Activated T-helper 1 cell treated with anti-CD3 and anti-CD28 coated beads, Interleukin-12 subunit alpha, Interleukin-12 subunit beta, Interleukin-2, Interleukin-4 antibody, amounts not matched to agents 30 ng/mL and 10 ng/mL and 1 ng/mL, durations not matched to agents 14 hours and 24 hours and 36 hours (primary cell): ENCODE measurements at regions not wholly inside any gene's neighbourhood (a gene's known extent, or its start where the extent isn't known, plus 50 kb on each side); places are given as distances from the start of the nearest gene placed in this dataset.

Experiments used
- DNase-seq: peaks from one replicate; pipeline ENCODE4 v3.0.0; 2021; ENCODE audit warnings: low spot score
- H3K27ac Mint-ChIP-seq: one replicate; pipeline ENCODE4 v1.8.0; 2021; ENCODE audit warnings: mild to moderate bottlenecking, mixed read lengths
- H3K27me3 Mint-ChIP-seq: one replicate; pipeline ENCODE4 v1.8.0; 2022; ENCODE audit warnings: mild to moderate bottlenecking, moderate library complexity, mixed read lengths; ENCODE audit not compliant: insufficient read depth
- H3K36me3 Mint-ChIP-seq: one replicate; pipeline ENCODE4 v1.8.0; 2021; ENCODE audit warnings: low read depth, mixed read lengths
- H3K4me1 Mint-ChIP-seq: one replicate; pipeline ENCODE4 v1.8.0; 2021; ENCODE audit warnings: low read depth, mixed read lengths
- H3K4me3 Mint-ChIP-seq: one replicate; pipeline ENCODE4 v1.8.0; 2021; ENCODE audit warnings: mild to moderate bottlenecking, moderate library complexity, mixed read lengths
- H3K9me3 Mint-ChIP-seq: one replicate; pipeline ENCODE4 v1.8.0; 2021; ENCODE audit warnings: mixed read lengths
- intact Hi-C: fragments of 100-400 bp; cut with micrococcal nuclease; formaldehyde crosslinking; loops from one replicate; pipeline ENCODE4 v1.15.1; 2024

DNA sequence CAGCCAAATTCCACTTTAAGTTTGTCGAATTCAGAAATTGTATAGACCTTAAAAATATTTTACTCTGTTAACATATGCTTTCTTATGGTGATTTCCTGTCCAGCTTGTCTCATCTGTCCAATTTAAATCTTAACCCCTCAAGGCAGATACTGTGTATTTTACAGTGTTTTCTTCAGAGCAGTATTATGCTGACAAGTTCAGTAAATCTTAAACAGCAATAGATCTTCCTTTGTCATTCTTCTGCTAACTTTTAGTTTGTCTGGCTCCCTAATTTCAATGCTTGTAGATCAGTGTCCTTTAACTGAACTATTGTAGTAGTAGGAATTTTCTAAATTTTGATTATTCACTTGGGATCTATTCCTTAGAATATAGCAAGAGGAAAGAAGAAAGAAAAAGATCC lies 52.8 kb upstream of the MEIS1 start:
- DNase-seq, result no peak
- no peaks in the 10 kb centered on the region for H3K27me3 Mint-ChIP-seq
- no peak overlapping the region for H3K4me3 Mint-ChIP-seq
- H3K36me3 Mint-ChIP-seq, result no peaks in the 10 kb centered on the region
- no peaks in the 10 kb centered on the region for H3K4me1 Mint-ChIP-seq
- no peaks in the 10 kb centered on the region for H3K9me3 Mint-ChIP-seq
- no peak overlapping the region for H3K27ac Mint-ChIP-seq
- intact Hi-C loops, result no loop called here

DNA sequence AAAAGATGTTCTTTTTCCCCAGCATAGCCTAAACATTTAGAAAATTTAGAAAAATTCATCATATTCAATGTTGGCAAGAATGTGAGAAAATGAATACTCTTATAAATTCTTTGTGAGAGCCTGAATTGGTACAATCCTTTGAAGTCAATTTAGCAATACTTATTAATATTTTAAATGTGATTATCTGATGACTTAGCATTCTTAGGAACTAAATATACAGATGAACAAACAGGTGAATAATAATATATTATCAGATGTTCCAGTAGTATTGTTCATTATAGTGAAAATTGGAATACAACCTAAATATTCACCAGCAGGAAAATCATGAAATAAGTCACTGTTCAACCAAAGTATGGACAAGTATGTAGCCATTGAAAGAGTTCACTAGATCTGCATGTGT lies 55.5 kb upstream of the MEIS1 start:
- Mint-ChIP-seq H3K27ac (no peak overlapping the region), H3K4me3 (no peak overlapping the region), H3K4me1 (no peaks in the 10 kb centered on the region), H3K27me3 (no peaks in the 10 kb centered on the region), H3K36me3 (no peaks in the 10 kb centered on the region), H3K9me3 (no peaks in the 10 kb centered on the region)
- DNase-seq, result no peak
- intact Hi-C loops, result no loop called here

DNA sequence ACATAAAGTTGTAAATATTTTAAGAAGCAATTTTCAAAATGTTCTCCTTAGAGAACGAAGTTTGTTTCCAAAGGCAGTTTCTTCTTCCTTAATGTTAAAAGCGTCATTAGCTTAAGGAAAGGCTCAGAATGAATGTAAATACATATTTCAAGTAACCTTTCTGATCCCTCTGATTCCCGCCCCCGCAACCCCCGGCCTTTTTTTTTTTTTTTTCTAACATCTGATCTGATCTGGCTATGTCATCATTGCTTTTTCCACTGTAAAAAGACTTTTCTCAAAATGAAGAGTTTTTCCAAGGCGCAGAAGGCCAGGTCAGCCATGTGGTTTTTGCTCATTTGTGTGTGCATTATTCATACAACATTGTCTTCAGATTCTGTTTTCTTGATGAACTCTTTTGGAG lies 57.1 kb upstream of the MEIS1 start:
- Mint-ChIP-seq H3K36me3 (no peaks in the 10 kb centered on the region), H3K4me3 (no peak overlapping the region), H3K27me3 (no peaks in the 10 kb centered on the region), H3K9me3 (no peaks in the 10 kb centered on the region), H3K4me1 (no peaks in the 10 kb centered on the region), H3K27ac (no peak overlapping the region)
- no peak for DNase-seq
- intact Hi-C loops, result no loop called here

GRCh38 chr2:66370824-66371223 lies 64.1 kb upstream of the MEIS1 start:
- Mint-ChIP-seq H3K27ac (no peak overlapping the region), H3K4me1 (no peaks in the 10 kb centered on the region), H3K27me3 (no peaks in the 10 kb centered on the region), H3K4me3 (no peak overlapping the region), H3K36me3 (no peaks in the 10 kb centered on the region), H3K9me3 (no peaks in the 10 kb centered on the region)
- intact Hi-C loops, result no loop called here
- DNase-seq, result no peak

DNA sequence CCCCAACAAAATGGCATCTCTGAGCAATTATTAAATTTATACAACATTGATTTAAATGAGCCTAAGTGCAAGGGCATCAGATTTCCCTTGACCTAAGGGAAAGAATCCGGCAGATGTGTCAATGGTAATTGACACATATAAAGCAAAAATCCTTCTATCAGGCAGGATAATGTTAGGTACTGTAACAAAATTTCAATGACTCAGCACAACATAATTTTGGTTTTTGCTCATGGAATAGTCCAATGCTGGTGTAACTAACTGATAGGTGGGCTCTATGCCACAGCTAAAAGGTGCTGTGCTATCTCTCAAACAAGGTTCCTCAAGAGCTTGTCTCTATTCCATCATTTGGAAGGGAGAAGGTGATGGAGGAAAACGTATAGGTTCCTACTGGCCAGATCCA lies 68.3 kb upstream of the MEIS1 start:
- no peak overlapping the region for H3K27ac Mint-ChIP-seq
- no peaks in the 10 kb centered on the region for H3K36me3 Mint-ChIP-seq
- no peaks in the 10 kb centered on the region for H3K9me3 Mint-ChIP-seq
- no peak overlapping the region for H3K4me3 Mint-ChIP-seq
- intact Hi-C loops, result no loop called here
- no peaks in the 10 kb centered on the region for H3K27me3 Mint-ChIP-seq
- no peaks in the 10 kb centered on the region for H3K4me1 Mint-ChIP-seq
- DNase-seq, result no peak

- Mint-ChIP-seq H3K9me3 (no peaks in the 10 kb centered on the region), H3K36me3 (no peaks in the 10 kb centered on the region), H3K4me3 (no peak overlapping the region), H3K27ac (no peak overlapping the region), H3K27me3 (no peaks in the 10 kb centered on the region), H3K4me1 (no peaks in the 10 kb centered on the region)
- no peak for DNase-seq
- intact Hi-C loops, result no loop called here
Observed at GRCh38 chr2:66364495-66365333, 70.2 kb upstream of the MEIS1 start.

- no peaks in the 10 kb centered on the region for H3K9me3 Mint-ChIP-seq
Observed at GRCh38 chr2:66362701-66363100, 72.2 kb upstream of the MEIS1 start.

GRCh38 chr2:66346231-66346664 lies 88.7 kb upstream of the MEIS1 start:
- Mint-ChIP-seq H3K9me3 (peaks cover 7% of the 10 kb centered on the region), H3K27ac (no peak overlapping the region), H3K4me1 (no peaks in the 10 kb centered on the region), H3K27me3 (no peaks in the 10 kb centered on the region), H3K4me3 (no peak overlapping the region), H3K36me3 (no peaks in the 10 kb centered on the region)
- intact Hi-C loops, result no loop called here
- DNase-seq, result no peak

More at GRCh38 chr2:66362701-66363100, 72.2 kb upstream of the MEIS1 start:
- no peak for DNase-seq
- Mint-ChIP-seq H3K4me3 (no peak overlapping the region), H3K36me3 (no peaks in the 10 kb centered on the region), H3K27me3 (no peaks in the 10 kb centered on the region), H3K27ac (no peak overlapping the region), H3K4me1 (no peaks in the 10 kb centered on the region)
- intact Hi-C loops, result no loop called here

DNA sequence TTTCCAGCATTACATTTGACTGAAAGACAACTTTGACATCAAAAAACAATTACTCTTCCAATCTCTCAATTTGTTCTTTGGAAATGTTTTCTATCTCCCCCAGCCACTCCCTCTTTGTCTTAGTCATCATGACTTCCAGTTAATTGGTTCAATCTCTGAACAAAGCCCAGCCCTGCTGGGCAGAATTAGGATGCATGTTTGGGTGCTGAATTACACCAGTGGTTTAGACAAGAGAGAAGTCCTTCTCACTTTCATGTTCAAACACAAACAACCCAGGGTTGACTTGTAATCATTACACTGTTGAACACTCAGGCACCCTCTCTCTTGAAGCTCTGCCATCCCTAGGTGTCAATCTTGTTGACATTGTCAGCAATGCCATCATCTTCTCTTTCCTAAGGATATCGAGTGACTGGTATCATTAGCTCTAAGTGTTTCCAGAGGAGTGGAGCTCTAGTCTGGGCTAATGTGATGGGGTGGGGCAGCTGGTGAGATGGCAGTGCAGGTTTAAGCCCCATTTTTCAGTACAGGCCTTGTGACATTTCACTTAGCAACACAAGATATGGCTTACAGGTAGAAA lies 90.8 kb upstream of the MEIS1 start:
- intact Hi-C loops, result no loop called here
- Mint-ChIP-seq H3K4me1 (no peaks in the 10 kb centered on the region), H3K9me3 (peaks cover 7% of the 10 kb centered on the region), H3K36me3 (no peaks in the 10 kb centered on the region), H3K27me3 (no peaks in the 10 kb centered on the region), H3K27ac (no peak overlapping the region), H3K4me3 (no peak overlapping the region)
- DNase-seq, result no peak

DNA sequence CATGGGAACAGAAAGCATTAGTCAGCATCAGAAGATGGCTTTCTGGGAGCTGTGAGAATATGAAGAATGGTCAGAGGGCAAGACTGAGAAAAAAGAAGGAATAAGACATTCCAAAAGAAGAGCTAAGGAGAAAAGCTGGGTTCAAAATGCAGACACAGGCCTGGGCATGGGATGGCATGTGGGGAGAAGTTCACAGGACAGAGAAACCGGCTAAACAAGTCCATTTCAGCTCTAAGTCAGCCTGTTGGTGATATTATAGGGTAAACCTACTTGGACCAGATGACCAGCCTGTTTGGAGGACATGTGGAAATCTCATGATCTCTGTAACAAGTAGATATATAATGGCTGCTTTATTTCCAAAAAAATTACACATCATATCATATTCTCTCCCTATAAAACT lies 91.7 kb upstream of the MEIS1 start:
- DNase-seq, result no peak
- no peaks in the 10 kb centered on the region for H3K4me1 Mint-ChIP-seq
- H3K36me3 Mint-ChIP-seq, result no peaks in the 10 kb centered on the region
- H3K4me3 Mint-ChIP-seq, result no peak overlapping the region
- peaks cover 7% of the 10 kb centered on the region for H3K9me3 Mint-ChIP-seq
- no peaks in the 10 kb centered on the region for H3K27me3 Mint-ChIP-seq
- intact Hi-C loops, result no loop called here
- H3K27ac Mint-ChIP-seq, result no peak overlapping the region

DNA sequence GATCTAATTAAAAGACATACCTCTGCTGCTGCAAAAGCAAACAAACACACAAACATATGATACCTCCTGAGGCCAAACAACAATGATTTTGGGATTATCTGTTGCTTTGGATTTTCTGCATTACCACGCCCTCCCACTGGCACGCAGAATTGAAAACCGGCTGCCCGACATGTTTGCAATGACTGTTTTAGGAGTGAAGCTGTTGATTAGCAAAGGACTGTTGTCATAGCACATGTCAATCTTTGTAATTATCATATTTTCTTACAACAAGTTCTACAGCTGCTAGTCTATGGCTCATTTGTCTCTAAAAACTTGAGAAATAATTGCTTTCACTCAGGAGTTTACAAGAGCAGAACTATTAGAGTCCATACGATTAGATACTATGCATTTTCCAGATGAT lies 94.4 kb upstream of the MEIS1 start:
- no peaks in the 10 kb centered on the region for H3K4me1 Mint-ChIP-seq
- H3K27me3 Mint-ChIP-seq, result no peaks in the 10 kb centered on the region
- H3K36me3 Mint-ChIP-seq, result no peaks in the 10 kb centered on the region
- peaks cover 4% of the 10 kb centered on the region for H3K9me3 Mint-ChIP-seq
- no peak overlapping the region for H3K4me3 Mint-ChIP-seq
- no peak for DNase-seq
- intact Hi-C loops, result no loop called here
- H3K27ac Mint-ChIP-seq, result no peak overlapping the region

GRCh38 chr2:66334237-66335029 lies 100.5 kb upstream of the MEIS1 start:
- intact Hi-C loops, result no loop called here
- H3K4me3 Mint-ChIP-seq, result no peak overlapping the region

DNA sequence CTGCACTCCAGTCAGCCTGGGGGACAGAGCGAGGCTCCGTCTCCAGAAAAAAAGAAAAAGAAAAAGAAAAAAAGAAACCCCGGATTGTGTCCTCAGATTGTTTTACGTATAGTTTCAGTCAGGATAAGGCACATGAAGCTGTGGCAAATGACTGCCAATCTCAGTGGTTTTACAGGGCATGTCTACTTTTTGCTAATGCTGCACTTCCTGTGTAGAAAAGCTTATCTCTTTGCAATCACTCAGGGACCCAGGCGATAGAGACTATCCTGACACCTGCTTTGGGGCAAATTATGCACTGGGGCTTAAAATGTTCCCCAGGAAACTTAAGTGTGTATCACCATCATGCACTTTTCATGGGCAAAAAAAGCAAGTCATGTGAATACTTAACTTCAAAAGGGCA lies 103.7 kb upstream of the MEIS1 start:
- no peaks in the 10 kb centered on the region for H3K27me3 Mint-ChIP-seq
- H3K9me3 Mint-ChIP-seq, result no peaks in the 10 kb centered on the region
- no peak for DNase-seq
- no peaks in the 10 kb centered on the region for H3K36me3 Mint-ChIP-seq
- H3K4me1 Mint-ChIP-seq, result no peaks in the 10 kb centered on the region
- H3K4me3 Mint-ChIP-seq, result no peak overlapping the region
- no peak overlapping the region for H3K27ac Mint-ChIP-seq
- intact Hi-C loops, result no loop called here

More at GRCh38 chr2:66334237-66335029, 100.5 kb upstream of the MEIS1 start:
- Mint-ChIP-seq H3K9me3 (no peaks in the 10 kb centered on the region), H3K27me3 (no peaks in the 10 kb centered on the region), H3K4me1 (no peaks in the 10 kb centered on the region), H3K27ac (no peak overlapping the region), H3K36me3 (no peaks in the 10 kb centered on the region)
- DNase-seq, result no peak
